C4-2B (cell line): ENCODE measurements at regions not wholly inside any gene's neighbourhood (a gene's known extent, or its start where the extent isn't known, plus 50 kb on each side); places are given as distances from the start of the nearest gene placed in this dataset.

ENCODE experiments used
- ZFX ChIP-seq: fragments of 450-650 bp; IDR thresholded peaks from 2 replicates; pipeline ENCODE4 v1.6.1; 2017
- TF ChIP-seq, protein P1 (sequence below): fragments of 450-650 bp; conservative IDR thresholded peaks from 2 replicates; pipeline ENCODE4 v1.5.1; 2017; ENCODE audit warnings: mild to moderate bottlenecking

DNA sequence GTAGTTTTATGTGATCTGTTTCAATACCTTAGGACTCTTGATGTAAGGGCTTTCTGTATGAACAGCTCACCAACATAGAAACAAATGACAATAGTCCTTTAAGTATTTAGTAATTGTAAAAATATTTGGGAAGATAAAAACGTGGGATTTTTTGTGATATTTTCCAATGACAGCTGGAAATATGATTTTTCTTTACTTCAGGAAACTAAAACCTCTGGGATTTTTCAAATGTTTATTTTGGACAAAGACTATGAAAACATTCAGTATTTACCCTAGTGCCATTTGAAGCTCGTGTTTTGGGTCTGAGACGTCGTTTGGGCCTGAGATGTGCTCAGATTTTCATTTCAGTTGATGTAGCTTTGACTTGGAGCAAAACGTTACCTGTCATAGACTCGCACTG is 240.0 kb downstream of the BMP4 start:
- TF ChIP-seq, protein P1, sequence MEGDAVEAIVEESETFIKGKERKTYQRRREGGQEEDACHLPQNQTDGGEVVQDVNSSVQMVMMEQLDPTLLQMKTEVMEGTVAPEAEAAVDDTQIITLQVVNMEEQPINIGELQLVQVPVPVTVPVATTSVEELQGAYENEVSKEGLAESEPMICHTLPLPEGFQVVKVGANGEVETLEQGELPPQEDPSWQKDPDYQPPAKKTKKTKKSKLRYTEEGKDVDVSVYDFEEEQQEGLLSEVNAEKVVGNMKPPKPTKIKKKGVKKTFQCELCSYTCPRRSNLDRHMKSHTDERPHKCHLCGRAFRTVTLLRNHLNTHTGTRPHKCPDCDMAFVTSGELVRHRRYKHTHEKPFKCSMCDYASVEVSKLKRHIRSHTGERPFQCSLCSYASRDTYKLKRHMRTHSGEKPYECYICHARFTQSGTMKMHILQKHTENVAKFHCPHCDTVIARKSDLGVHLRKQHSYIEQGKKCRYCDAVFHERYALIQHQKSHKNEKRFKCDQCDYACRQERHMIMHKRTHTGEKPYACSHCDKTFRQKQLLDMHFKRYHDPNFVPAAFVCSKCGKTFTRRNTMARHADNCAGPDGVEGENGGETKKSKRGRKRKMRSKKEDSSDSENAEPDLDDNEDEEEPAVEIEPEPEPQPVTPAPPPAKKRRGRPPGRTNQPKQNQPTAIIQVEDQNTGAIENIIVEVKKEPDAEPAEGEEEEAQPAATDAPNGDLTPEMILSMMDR, result no peak
- no peak for TF ChIP-seq ZFX
